ENCODE measurements at regions not wholly inside any gene's neighbourhood (a gene's known extent, or its start where the extent isn't known, plus 50 kb on each side); places are given as distances from the start of the nearest gene placed in this dataset.
A peak's percentile ranks its signal among the peaks of the same experiment; 100 is the strongest.
"Not testable (repeated sequence)": the region's sequence is repeated elsewhere in the genome, so short reads cannot be mapped to it uniquely, and the experiment has no call there.

DNA sequence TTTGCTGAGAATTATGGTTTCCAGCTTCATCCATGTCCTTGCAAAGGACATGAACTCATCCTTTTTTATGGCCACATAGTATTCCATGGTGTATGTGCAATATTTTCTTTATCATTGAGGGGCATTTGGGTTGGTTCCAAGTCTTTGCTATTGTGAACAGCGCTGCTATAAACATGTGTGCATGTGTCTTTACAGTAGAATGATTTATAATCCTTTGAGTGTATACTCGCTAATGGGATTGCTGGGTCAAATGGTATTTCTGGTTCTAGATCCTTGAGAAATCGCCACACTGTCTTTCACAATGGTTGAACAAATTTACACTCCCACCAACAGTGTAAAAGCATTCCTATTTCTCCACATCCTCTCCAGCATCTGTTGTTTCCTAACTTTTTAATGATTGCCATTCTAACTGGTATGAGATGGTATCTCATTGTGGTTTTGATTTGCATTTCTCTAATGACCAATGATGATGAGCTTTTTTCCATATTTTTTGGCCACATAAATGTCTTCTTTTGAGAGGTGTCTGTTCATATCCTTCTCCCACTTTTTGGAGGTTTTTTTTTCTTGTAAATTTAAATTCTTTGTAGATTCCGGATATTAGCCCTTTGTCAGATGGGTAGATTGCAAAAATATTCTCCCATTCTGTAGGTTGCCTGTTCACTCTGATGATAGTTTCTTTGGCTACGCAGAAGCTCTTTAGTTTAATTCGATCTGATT lies 180.1 kb downstream of the PLPPR4 start:
- not testable (repeated sequence) for DNase-seq

DNA sequence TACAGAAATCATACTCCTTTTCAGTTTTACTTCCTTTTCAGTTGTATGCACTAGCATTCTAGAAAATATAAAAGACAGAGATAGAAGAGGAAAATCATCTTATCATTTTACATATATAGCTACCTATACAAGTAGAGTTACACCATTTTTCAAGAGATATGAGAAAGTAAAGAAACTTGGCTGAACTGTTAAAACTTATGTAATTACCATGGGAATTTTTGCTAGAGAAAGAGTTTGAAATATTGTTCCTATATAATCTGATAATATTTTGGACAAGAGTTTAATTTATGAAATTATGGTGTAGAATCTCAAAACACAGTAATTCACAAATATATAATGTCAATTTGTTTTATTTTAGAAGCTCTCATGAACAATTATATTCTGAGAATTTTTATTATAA lies 180.8 kb downstream of the PLPPR4 start:
- DNase-seq: no peak

DNA sequence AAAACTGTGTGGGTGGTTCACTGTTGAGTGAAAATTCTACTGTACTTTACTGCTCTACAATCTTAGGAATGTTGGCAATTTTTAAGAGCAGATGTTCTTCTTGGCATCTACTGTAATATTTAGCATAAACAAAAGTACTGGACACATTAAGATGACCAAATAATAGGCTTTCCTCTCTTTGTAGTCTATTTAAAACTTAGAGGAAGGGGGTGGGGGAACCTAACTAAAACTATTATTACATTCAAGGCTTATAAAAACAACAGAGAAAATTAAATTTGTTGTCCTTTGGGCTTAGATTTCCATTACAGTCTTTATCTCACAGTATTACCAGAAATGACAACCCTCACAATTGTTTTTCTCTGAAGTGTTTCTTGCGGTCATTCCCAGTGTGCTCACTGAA lies 181.2 kb downstream of the PLPPR4 start:
- DNase-seq: peak; percentile 32

GRCh38 chr1:99447721-99448120 lies 183.4 kb downstream of the PLPPR4 start:
- DNase-seq: no peak

GRCh38 chr1:99455760-99456159 lies 190.2 kb upstream of the PALMD start:
- no peak for DNase-seq

- DNase-seq: peak; percentile 46
Measured at GRCh38 chr1:99456536-99456935, 189.4 kb upstream of the PALMD start.

DNA sequence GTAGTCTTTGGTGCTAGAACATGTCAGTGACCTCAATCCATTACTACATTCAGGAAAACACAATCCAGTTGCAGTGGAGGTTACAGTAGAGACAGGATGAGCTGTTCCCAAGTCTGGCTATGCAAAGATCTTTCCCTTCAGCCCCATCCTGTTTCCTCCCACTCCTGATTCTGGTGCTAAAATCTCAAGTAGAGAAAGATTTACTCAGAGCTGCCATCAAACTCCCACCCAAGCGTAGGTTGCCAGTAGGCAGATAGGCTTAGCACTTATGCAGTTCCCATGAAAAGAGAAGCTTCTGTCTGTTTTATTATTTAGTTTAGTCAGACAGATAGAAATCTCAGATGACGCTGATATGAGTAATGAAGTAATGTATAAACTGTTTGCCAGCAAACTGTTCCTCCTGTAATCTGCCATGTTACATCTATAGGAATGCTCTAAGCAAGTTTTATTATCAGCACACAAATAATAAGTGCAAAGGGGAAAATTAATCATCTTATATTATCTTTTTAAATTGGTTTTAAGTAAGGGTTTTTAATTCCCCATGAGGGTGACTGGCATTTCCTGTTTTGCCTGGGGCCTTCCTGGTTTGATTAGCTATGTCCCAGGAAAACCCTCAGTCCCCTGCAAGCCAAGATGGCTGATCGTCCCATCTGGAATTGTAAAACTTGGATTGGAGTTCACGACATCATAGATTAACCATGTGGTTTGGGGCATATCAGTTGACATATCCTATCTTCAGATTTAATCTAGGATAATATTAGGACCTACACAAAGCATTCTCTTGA lies 188.3 kb upstream of the PALMD start:
- peak; percentile 72 for DNase-seq

GRCh38 chr1:99461499-99461898 lies 184.4 kb upstream of the PALMD start:
- no peak for DNase-seq

DNA sequence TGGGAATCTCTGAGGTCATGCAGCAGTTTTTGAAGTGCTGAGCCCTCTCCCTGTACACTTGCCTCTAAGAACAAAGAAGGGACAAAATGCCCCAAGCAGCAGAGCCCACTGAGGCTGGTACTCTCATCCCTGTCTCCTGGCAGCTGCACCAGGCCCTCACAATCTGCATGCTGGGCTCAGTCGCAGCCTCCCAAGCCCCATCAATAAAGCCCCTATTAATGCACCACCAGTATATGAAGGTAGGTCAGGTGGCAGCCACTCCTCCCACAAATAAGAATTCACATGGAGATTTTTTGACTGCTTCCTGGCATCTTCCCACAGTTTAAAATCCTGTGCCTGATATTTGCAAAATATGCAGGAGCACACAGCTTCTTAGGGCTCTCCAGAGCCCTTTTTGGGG lies 181.2 kb upstream of the PALMD start:
- DNase-seq: no peak

GRCh38 chr1:99465176-99465900 lies 180.6 kb upstream of the PALMD start:
- peak; percentile 74 for DNase-seq

GRCh38 chr1:99467645-99468044 lies 178.3 kb upstream of the PALMD start:
- DNase-seq: no peak

GRCh38 chr1:99469550-99469971 lies 176.4 kb upstream of the PALMD start:
- peak; percentile 45 for DNase-seq

DNA sequence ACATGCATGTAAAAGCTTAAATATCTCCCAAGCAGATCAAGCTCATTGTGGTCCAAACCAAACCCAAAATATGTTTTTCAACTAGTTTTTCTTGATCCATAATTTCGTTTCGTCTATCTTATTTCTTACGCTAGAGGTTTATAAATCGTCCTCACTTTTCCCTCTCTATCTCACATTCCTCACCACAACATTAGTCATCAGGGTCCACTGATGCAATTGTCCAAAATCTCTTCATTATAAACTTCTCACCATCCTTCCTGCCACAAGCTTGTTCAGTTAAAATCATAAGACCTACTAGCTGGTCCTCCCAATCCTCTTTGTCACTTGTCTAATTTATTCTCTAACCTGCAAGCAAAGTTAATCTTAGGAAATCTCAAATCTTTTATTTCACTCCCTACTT lies 173.0 kb upstream of the PALMD start:
- peak; percentile 20 for DNase-seq

DNA sequence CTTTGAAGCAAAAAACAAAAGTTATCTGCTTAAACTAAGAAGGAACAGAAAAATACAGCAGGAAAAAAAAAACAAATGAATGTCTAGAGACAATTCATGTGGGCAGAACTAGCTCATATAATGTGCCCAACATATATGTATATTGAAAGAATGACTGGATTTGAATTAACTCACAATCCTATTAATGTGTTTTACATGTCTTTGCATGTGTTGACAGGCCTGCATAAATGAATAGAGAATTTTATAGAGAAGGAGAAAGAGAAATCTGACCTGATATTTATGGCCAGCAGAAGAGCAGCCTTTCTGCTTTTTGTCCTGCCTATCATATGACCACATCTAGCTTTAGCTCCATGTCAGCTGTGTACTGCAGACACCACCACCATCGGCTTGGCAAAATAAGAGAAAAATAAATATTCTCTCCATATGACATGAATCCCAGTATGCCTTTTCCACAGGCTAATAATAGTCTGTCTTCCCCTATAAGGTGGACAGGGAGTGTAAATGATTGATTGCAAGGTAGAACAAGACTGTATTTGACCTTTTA lies 171.5 kb upstream of the PALMD start:
- DNase-seq: no peak

GRCh38 chr1:99476058-99476457 lies 169.9 kb upstream of the PALMD start:
- no peak for DNase-seq

- DNase-seq: peak; percentile 54
Measured at GRCh38 chr1:99481391-99481996, 164.4 kb upstream of the PALMD start.

DNA sequence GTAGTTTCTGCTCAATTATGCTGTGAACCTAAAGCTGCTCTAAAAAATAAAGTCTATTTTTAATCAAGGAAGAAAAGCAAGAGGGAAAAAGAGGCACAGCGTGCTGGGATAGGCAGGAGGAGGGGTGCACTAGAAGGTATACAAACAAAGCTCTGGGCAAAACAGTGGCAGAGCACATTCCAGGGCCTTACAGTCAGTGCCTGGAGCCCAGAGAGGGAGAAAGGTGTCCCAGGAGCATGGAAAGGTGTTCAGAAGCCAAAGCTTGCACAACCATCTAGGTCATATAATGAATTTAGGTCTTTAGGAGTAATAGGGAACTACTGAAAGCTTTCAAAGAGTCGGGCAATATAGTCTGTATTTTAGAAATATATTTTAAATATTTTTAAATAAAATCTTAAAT lies 163.6 kb upstream of the PALMD start:
- DNase-seq: no peak

DNA sequence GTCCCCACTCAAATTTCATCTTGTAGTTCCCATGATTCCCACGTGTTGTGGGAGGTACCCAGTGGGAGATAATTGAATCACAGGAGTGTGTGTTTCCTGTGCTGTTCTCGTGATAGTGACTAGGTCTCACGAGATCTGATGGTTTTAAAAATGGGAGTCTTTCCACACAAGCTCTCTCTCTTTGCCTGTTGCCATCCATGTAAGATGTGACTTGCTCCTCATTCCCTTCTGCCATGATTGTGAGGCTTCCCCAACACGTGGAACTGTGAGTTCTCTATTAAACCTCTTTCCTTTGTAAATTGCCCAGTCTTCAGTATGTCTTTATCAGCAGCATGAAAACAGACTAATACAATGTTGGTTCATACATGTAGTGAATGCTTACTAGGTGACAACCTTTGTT lies 163.2 kb upstream of the PALMD start:
- DNase-seq: no peak

DNA sequence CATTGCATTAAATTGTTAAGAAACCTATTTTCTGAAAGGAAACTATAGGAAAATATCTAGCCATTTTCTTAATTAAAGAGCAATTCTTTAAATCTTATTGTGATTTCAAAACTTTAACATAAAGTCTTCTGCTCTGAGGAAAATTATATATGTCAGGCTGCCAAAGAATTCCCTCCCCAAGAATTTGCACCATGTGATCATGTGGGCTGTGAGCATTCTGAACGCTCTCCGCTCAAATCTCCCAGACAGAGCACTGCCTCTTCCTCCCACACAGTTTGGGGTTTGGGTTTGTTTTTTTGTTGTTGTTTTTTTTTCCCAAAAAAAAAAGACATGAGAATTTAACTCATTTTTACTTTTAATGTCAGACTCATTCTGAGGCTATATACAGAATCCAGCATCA lies 155.9 kb upstream of the PALMD start:
- DNase-seq: peak; percentile 9

- DNase-seq: no peak
Measured at GRCh38 chr1:99496067-99496466, 149.8 kb upstream of the PALMD start.

- DNase-seq: peak; percentile 57
Measured at GRCh38 chr1:99497690-99498089, 148.2 kb upstream of the PALMD start.

DNA sequence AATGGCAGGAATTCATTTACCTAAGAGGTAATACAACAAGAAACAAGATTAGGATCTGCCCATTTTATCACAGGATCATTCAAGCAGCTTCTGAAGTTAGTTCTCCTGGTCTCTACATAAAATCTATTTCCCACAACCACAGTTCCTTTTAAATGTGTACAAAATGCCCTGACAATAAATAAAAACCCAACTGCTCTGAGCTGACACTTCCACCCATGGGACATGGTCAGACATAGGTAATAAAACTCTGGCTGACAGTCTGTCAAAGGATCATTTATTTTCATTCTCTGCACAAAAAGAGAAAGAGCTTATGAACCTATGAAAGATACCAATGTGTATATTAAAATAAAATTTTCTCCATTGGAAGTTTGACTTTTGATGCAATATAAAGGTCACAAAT lies 145.4 kb upstream of the PALMD start:
- no peak for DNase-seq

DNA sequence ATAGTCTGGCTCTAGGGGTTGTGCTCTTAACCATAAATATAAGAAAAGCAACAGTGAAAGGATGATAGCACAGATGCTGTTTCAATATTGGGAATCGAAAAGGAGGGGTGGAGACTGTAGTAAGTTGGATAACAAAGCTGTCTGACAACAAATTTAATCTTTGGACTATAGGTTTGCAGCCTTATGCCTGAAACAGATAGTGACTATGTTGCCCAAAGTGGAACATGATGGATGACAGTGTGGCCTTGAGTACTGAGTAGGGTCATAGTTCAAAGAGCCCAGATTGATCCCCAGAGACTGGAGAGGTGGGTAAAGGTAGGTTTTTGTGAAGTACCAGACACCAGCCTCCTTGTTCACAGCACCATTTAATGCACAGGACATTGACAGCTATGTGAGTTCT lies 144.0 kb upstream of the PALMD start:
- no peak for DNase-seq

All from fibroblast of skin of back (primary cell).